ENCODE measurements at regions not wholly inside any gene's neighbourhood (a gene's known extent, or its start where the extent isn't known, plus 50 kb on each side); places are given as distances from the start of the nearest gene placed in this dataset.

GRCh38 chr18:59778434-59778833 is 81.2 kb upstream of the CCBE1 start:
- Histone ChIP-seq H3K9me2 (ENCODE audit: insufficient read depth) (no peaks in the 10 kb centered on the region), H3K36me3 (ENCODE audit: control insufficient read depth in 1 of 2, insufficient read depth in 2 of 2, low read length in 2 of 2) (no peaks in the 10 kb centered on the region), H3K9me3 (ENCODE audit: control insufficient read depth in 1 of 2, insufficient read depth in 1 of 2, low read depth in 1 of 2, low read length in 2 of 2) (no peaks in the 10 kb centered on the region), H3K4me3 (replicated peaks in 1 of 2; ENCODE audit: low read depth in 1 of 2, low read length in 2 of 2) (no peak overlapping the region), H3K27ac (ENCODE audit: low read depth, low read length) (no peak overlapping the region), H4K20me1 (ENCODE audit: insufficient read depth) (no peaks in the 10 kb centered on the region), H3K4me1 (ENCODE audit: control insufficient read depth in 1 of 2, insufficient read depth in 2 of 2, low read length in 2 of 2) (peaks cover 4 to 16% of the 10 kb centered on the region in 2 experiments; a peak in 2 of 4 replicates), H3K79me2 (ENCODE audit: insufficient read depth, low read length) (no peaks in the 10 kb centered on the region), H3K4me2 (ENCODE audit: low read length) (no peak overlapping the region), H3K27me3 (ENCODE audit: insufficient read depth, low read length) (no peaks in the 10 kb centered on the region), H3K9ac (ENCODE audit: low read length) (no peak overlapping the region), H2AFZ (ENCODE audit: low read depth, low read length, poor library complexity, severe bottlenecking) (no peak overlapping the region)
- ChIA-PET POLR2A (no interaction called here), RAD21 (ENCODE audit: low non-redundant PET in 1 of 2, low total read pairs in 2 of 2, uncharacterized antibody in 2 of 2, unreplicated experiment in 2 of 2) (no interaction called here), CTCF (no interaction called here)
- DNase-seq (ENCODE audit: low read depth, low spot score) = no peak
- no TSS peak for BruUV-seq (replicated peaks)
- intact Hi-C loops (cut with micrococcal nuclease) = no loop called here
- no peak for TF ChIP-seq YY1 (IDR thresholded peaks at IDR 0.05; ENCODE audit: extremely low read depth, insufficient replicate concordance, low read depth, low read length)
- no peak for TF ChIP-seq EZH2 (IDR thresholded peaks at IDR 0.05)
- TF ChIP-seq TCF7L2 (IDR thresholded peaks at IDR 0.05; ENCODE audit: borderline replicate concordance, extremely low read depth, insufficient read depth, insufficient read length) = no peak
- TF ChIP-seq MAX (IDR thresholded peaks at IDR 0.05) = no peak
- TF ChIP-seq ELF1 (IDR thresholded peaks at IDR 0.05; ENCODE audit: borderline replicate concordance, low read depth) = no peak
- TF ChIP-seq REST (IDR thresholded peaks at IDR 0.05; ENCODE audit: low read depth) = no peak
- TF ChIP-seq ZNF274 (IDR thresholded peaks at IDR 0.05; ENCODE audit: low read depth, low read length) = no peak
- TF ChIP-seq ZFX (IDR thresholded peaks at IDR 0.05) = no peak
- TF ChIP-seq CBX3 (IDR thresholded peaks at IDR 0.05; ENCODE audit: low read depth) = no peak
- TF ChIP-seq RAD21 (IDR thresholded peaks at IDR 0.05; ENCODE audit: low read depth) = no peak
- TF ChIP-seq SIN3A (IDR thresholded peaks at IDR 0.05; ENCODE audit: low read depth) = no peak
- no peak for TF ChIP-seq FOSL1 (IDR thresholded peaks at IDR 0.05; ENCODE audit: low read depth)
- no peak for TF ChIP-seq JUND (IDR thresholded peaks at IDR 0.05)
- no peak for TF ChIP-seq EZH2phosphoT487 (IDR thresholded peaks at IDR 0.05; ENCODE audit: borderline replicate concordance)
- no peak for TF ChIP-seq CTCF (IDR thresholded peaks at IDR 0.05 in 2 of 3, conservative IDR thresholded peaks at IDR 0.05 in 1 of 3; ENCODE audit: borderline replicate concordance in 1 of 3, insufficient read depth in 1 of 3, low read depth in 2 of 3, low read length in 2 of 3)
- no peak for ATAC-seq
